ENCODE measurements at regions not wholly inside any gene's neighbourhood (a gene's known extent, or its start where the extent isn't known, plus 50 kb on each side); places are given as distances from the start of the nearest gene placed in this dataset.
"Not testable (repeated sequence)": the region's sequence is repeated elsewhere in the genome, so short reads cannot be mapped to it uniquely, and the experiment has no call there.

GRCh38 chr1:145487156-145487555 lies 61.8 kb upstream of the NBPF20 start:
- H3K4me2 ChIP-seq; H2AFZ ChIP-seq (ENCODE audit: low read depth); H3K4me3 ChIP-seq (IDR thresholded peaks at IDR 0.05; ENCODE audit: insufficient read depth, low read depth, low read length); H3K4me1 ChIP-seq (ENCODE audit: low read depth, poor library complexity, severe bottlenecking); H4K20me1 ChIP-seq (ENCODE audit: insufficient read depth); H3K27me3 ChIP-seq (ENCODE audit: insufficient read depth, low read depth); H3K79me2 ChIP-seq (ENCODE audit: insufficient read depth, low read depth); H3K27ac ChIP-seq; H3K36me3 ChIP-seq (ENCODE audit: insufficient read depth); H3K9ac ChIP-seq: not testable (repeated sequence)

DNA sequence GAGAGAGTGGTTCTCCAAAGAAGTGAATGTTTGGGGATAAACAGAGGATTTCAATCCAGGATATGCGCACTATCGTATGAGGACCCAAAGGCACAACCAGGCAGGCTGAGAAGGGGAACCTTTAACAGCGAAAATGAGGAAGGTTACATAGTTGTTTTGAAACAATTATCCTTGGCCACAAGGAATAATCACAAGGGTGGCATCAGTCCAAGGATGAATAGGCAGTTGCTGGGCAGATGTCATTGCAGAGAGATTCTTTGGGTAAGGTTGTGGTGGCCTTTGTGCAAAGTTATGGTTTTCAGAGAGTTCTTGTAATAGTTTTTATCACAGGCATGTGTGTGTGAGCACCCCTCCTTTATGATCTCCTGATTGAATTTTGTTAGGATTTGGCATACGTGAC lies 58.9 kb upstream of the NBPF20 start:
- H2AFZ ChIP-seq (ENCODE audit: low read depth); H3K27ac ChIP-seq; H3K36me3 ChIP-seq (ENCODE audit: insufficient read depth); H3K9ac ChIP-seq; H4K20me1 ChIP-seq (ENCODE audit: insufficient read depth); H3K4me2 ChIP-seq; H3K79me2 ChIP-seq (ENCODE audit: insufficient read depth, low read depth); H3K27me3 ChIP-seq (ENCODE audit: insufficient read depth, low read depth); H3K4me3 ChIP-seq (IDR thresholded peaks at IDR 0.05; ENCODE audit: insufficient read depth, low read depth, low read length); H3K4me1 ChIP-seq (ENCODE audit: low read depth, poor library complexity, severe bottlenecking): not testable (repeated sequence)

DNA sequence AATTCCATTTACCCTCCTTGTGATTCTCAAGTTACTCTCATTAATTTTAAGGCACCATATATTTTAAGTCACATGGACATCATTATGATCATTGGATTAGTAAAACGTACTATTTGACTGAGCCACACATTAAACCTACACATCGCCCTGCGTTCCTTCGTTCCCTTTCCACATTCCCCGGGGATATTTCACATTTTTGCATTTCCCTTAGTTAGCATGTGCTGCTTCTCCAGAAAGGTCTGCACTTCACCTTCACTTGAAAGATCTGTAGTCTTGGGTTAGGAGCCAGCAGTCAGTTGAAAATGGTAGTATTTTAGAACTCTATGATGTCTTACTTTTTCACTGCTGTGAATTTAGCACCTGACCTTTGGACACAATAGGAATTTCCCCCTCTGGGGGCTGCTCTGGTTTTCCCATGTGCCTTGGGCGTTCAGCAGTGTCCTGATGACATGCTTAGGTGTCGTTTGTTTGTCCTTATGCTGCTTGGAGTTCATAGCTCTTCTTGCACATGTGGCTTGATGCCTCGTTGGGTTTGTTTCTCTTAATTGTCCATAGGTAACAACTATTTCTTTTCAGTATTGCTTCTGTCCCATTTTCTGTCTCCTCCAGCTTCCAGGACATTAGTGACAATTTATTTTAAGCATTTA lies 56.9 kb upstream of the NBPF20 start:
- H3K9ac ChIP-seq; H3K4me1 ChIP-seq (ENCODE audit: low read depth, poor library complexity, severe bottlenecking); H3K27me3 ChIP-seq (ENCODE audit: insufficient read depth, low read depth): not testable (repeated sequence)

DNA sequence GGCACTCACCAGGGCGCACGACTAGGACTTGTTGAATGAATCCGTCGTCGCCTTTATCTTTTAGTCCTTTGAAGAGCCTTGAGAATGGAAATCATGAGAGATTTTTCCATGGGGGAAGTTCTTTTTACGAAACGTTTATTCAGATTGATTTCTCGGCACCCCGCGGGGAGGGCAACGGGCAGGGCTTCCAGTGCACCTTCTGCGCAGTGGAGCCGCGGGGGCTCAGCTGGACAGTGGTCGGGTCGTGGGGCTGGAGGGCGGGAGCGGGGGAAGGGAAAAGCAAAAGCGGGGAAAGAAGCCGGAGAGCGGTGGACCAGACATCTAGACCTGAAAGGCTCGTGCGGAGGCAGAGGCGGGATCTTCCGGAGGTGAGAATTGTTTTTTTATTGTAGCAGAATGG lies 50.6 kb upstream of the NBPF20 start:
- H2AFZ ChIP-seq (ENCODE audit: low read depth); H3K27ac ChIP-seq; H3K4me2 ChIP-seq; H3K4me1 ChIP-seq (ENCODE audit: low read depth, poor library complexity, severe bottlenecking); H4K20me1 ChIP-seq (ENCODE audit: insufficient read depth); H3K27me3 ChIP-seq (ENCODE audit: insufficient read depth, low read depth); H3K79me2 ChIP-seq (ENCODE audit: insufficient read depth, low read depth); H3K36me3 ChIP-seq (ENCODE audit: insufficient read depth); H3K9ac ChIP-seq; H3K4me3 ChIP-seq (IDR thresholded peaks at IDR 0.05; ENCODE audit: insufficient read depth, low read depth, low read length): not testable (repeated sequence)

More for the DNA sequence above, 56.9 kb upstream of the NBPF20 start:
- not testable (repeated sequence) for H4K20me1 ChIP-seq (ENCODE audit: insufficient read depth); H3K27ac ChIP-seq; H3K4me3 ChIP-seq (IDR thresholded peaks at IDR 0.05; ENCODE audit: insufficient read depth, low read depth, low read length); H3K36me3 ChIP-seq (ENCODE audit: insufficient read depth); H2AFZ ChIP-seq (ENCODE audit: low read depth); H3K79me2 ChIP-seq (ENCODE audit: insufficient read depth, low read depth); H3K4me2 ChIP-seq

GRCh38 chr1:145475369-145475915 lies 50.0 kb upstream of the NBPF20 start:
- H3K27me3 ChIP-seq (ENCODE audit: insufficient read depth, low read depth); H3K79me2 ChIP-seq (ENCODE audit: insufficient read depth, low read depth); H4K20me1 ChIP-seq (ENCODE audit: insufficient read depth); H3K4me2 ChIP-seq; H3K4me1 ChIP-seq (ENCODE audit: low read depth, poor library complexity, severe bottlenecking); H3K4me3 ChIP-seq (IDR thresholded peaks at IDR 0.05; ENCODE audit: insufficient read depth, low read depth, low read length); H3K27ac ChIP-seq; H3K9ac ChIP-seq; H2AFZ ChIP-seq (ENCODE audit: low read depth); H3K36me3 ChIP-seq (ENCODE audit: insufficient read depth): not testable (repeated sequence)

Measured in KMS-11 (cell line).